B cell (primary cell): ENCODE measurements at regions not wholly inside any gene's neighbourhood (a gene's known extent, or its start where the extent isn't known, plus 50 kb on each side); places are given as distances from the start of the nearest gene placed in this dataset.

Source experiments
- ATAC-seq: fragments of 200-7000 bp; cut with Tn5 transposase; one replicate; pipeline ENCODE4 v1.10.0; 2021; ENCODE audit warnings: low read depth, mild to moderate bottlenecking, moderate number of reproducible peaks, moderate library complexity
- CTCF ChIA-PET: fragments of 350-600 bp; sonication (Branson Sonifier 250); formaldehyde crosslinking; loops from one replicate; lab custom pipeline; 2021; ENCODE audit warnings: antibody characterized with exemption, inconsistent platforms; lab: Charles Lee
- POLR2A ChIA-PET: fragments of 350-600 bp; sonication (Branson Sonifier 250); formaldehyde crosslinking; loops from one replicate; lab custom pipeline; 2021; ENCODE audit warnings: antibody characterized with exemption; lab: Charles Lee
- DNase-seq: peaks from one replicate; pipeline ENCODE4 v3.0.0; 2013
- H2AFZ ChIP-seq: 2 replicates; pipeline ENCODE4 v1.6.1; 2012; ENCODE audit warnings: mild to moderate bottlenecking, low read depth, low read length; ENCODE audit not compliant: insufficient read depth, poor library complexity, severe bottlenecking
- H3K27ac ChIP-seq, 2 donors: 1 replicate in 1 of 2; 2 replicates in 1 of 2; pipeline ENCODE4 v1.5.1; 2012 to 2013; ENCODE audit warnings: low read length in 2 of 2, mild to moderate bottlenecking in 2 of 2, moderate library complexity in 1 of 2
- H3K27me3 ChIP-seq, 4 experiments: fragments of 200-600 bp in 1 of 4; sonication (generic) in 1 of 4; replicated peaks in 1 of 4; 1 replicate in 2 of 4; 2 replicates in 2 of 4; pipeline versions ENCODE4 v1.6.1 to v1.7.0; 2013 to 2016; ENCODE audit warnings: low read length in 3 of 4, mild to moderate bottlenecking in 2 of 4, mixed read lengths in 1 of 4, moderate library complexity in 1 of 4; ENCODE audit not compliant: insufficient read depth in 4 of 4, control insufficient read depth in 3 of 4; ENCODE audit errors: control extremely low read depth in 1 of 4
- H3K36me3 ChIP-seq, 2 experiments: replicated peaks in 1 of 2; 1 replicate in 1 of 2; 2 replicates in 1 of 2; pipeline versions ENCODE4 v1.6.1 to v1.7.1; 2013; ENCODE audit warnings: low read length in 1 of 2; ENCODE audit not compliant: insufficient read depth in 2 of 2, control insufficient read depth in 1 of 2; ENCODE audit errors: control extremely low read depth in 1 of 2, extremely low read depth in 1 of 2
- H3K4me1 ChIP-seq, 2 donors: fragments of 200-600 bp in 1 of 2; sonication (generic) in 1 of 2; 1 replicate in 1 of 2; 2 replicates in 1 of 2; pipeline versions ENCODE4 v1.5.1 to v1.6.1; 2013 to 2017; ENCODE audit warnings: low read length in 2 of 2; ENCODE audit not compliant: control insufficient read depth in 2 of 2, insufficient read depth in 2 of 2
- H3K4me2 ChIP-seq: replicated peaks from 2 replicates; pipeline ENCODE3; 2012; ENCODE audit warnings: mild to moderate bottlenecking, low read depth, low read length; ENCODE audit not compliant: poor library complexity, severe bottlenecking
- H3K4me3 ChIP-seq, 5 experiments: fragments of 200-600 bp in 1 of 5; sonication (generic) in 1 of 5; 1 replicate in 3 of 5; 2 replicates in 2 of 5; pipeline versions ENCODE4 v1.5.1 to v1.7.0; 2011 to 2016; ENCODE audit warnings: low read length in 4 of 5, mild to moderate bottlenecking in 4 of 5, low read depth in 2 of 5, control low read depth in 1 of 5, moderate library complexity in 1 of 5; ENCODE audit not compliant: insufficient read depth in 1 of 5; ENCODE audit errors: control extremely low read depth in 1 of 5, extremely low read depth in 1 of 5
- H3K79me2 ChIP-seq: fragments of 200-600 bp; sonication (generic); one replicate; pipeline ENCODE4 v1.6.0; 2016; ENCODE audit warnings: low read length; ENCODE audit not compliant: control insufficient read depth, insufficient read depth
- H3K9ac ChIP-seq: fragments of 200-600 bp; sonication (generic); 2 replicates; pipeline ENCODE4 v1.6.1; 2017; ENCODE audit warnings: mild to moderate bottlenecking, low read length, moderate library complexity
- H3K9me3 ChIP-seq, 3 donors: one replicate each; pipeline versions ENCODE4 v1.6.1 to v1.7.1; 2013; ENCODE audit warnings: low read length in 2 of 3; ENCODE audit not compliant: control insufficient read depth in 2 of 3, insufficient read depth in 1 of 3; ENCODE audit errors: control extremely low read depth in 1 of 3
- H4K20me1 ChIP-seq: 2 replicates; pipeline ENCODE4 v1.6.0; 2012; ENCODE audit warnings: mild to moderate bottlenecking, low read length; ENCODE audit not compliant: insufficient read depth, control insufficient read depth, poor library complexity, severe bottlenecking
- H3K27ac Mint-ChIP-seq: one replicate; pipeline ENCODE4 v1.8.0; 2021; ENCODE audit warnings: mixed read lengths
- H3K27me3 Mint-ChIP-seq: one replicate; pipeline ENCODE4 v1.8.0; 2021; ENCODE audit warnings: mixed read lengths
- H3K4me1 Mint-ChIP-seq: one replicate; pipeline ENCODE4 v1.8.0; 2021; ENCODE audit warnings: mixed read lengths
- H3K4me3 Mint-ChIP-seq: one replicate; pipeline ENCODE4 v1.8.0; 2021; ENCODE audit warnings: mixed read lengths
- H3K9me3 Mint-ChIP-seq: one replicate; pipeline ENCODE4 v1.8.0; 2022; ENCODE audit warnings: mixed read lengths; ENCODE audit not compliant: insufficient read depth
- CTCF ChIP-seq: fragments of 200-600 bp; IDR thresholded peaks from one replicate; pipeline ENCODE4 v1.8.0; 2022; ENCODE audit warnings: antibody characterized with exemption, mild to moderate bottlenecking
- EZH2 ChIP-seq: IDR thresholded peaks from 2 replicates; pipeline ENCODE4 v1.6.1; 2012; ENCODE audit warnings: borderline replicate concordance, low read depth, mild to moderate bottlenecking, moderate library complexity, low read length; ENCODE audit not compliant: insufficient read depth, poor library complexity, severe bottlenecking
- WGBS: methylation state at CpG from one replicate; pipeline ENCODE4 v1.1.5; 2013; ENCODE audit warnings: missing lambda C conversion rate; ENCODE audit not compliant: insufficient coverage; 5-methylcytosine and 5-hydroxymethylcytosine counted together
- intact Hi-C: fragments of 100-400 bp; cut with micrococcal nuclease; formaldehyde crosslinking; loops from one replicate; pipeline ENCODE4 v1.10.0; 2022

GRCh38 chr12:72094490-72094889 lies 155.8 kb downstream of the TPH2 start:
- POLR2A ChIA-PET: no interaction called here
- peaks cover 0 to 10% (median 7%) of the 10 kb centered on the region in 3 donors for H3K9me3 ChIP-seq
- no peaks in the 10 kb centered on the region for H3K36me3 ChIP-seq
- H3K4me3 Mint-ChIP-seq: no peak overlapping the region
- no peak overlapping the region for H3K4me2 ChIP-seq
- H3K27ac Mint-ChIP-seq: no peak overlapping the region
- ATAC-seq (no peak), DNase-seq (no peak)
- no peak overlapping the region for H3K9ac ChIP-seq
- H3K4me3 ChIP-seq: no peak overlapping the region
- H2AFZ ChIP-seq: no peak overlapping the region
- no peaks in the 10 kb centered on the region for H3K4me1 ChIP-seq
- no peaks in the 10 kb centered on the region for H3K27me3 Mint-ChIP-seq
- H3K27me3 ChIP-seq: no peaks in the 10 kb centered on the region
- H3K79me2 ChIP-seq: no peaks in the 10 kb centered on the region
- H3K27ac ChIP-seq: no peak overlapping the region
- H4K20me1 ChIP-seq: no peaks in the 10 kb centered on the region
- 56% methylated on average over 1 of the region's 2 CpGs for WGBS
- H3K4me1 Mint-ChIP-seq: no peaks in the 10 kb centered on the region
- no peak for TF ChIP-seq CTCF
- no peak for TF ChIP-seq EZH2
- CTCF ChIA-PET: no interaction called here
- peaks cover 4% of the 10 kb centered on the region for H3K9me3 Mint-ChIP-seq
- intact Hi-C loops: no loop called here

GRCh38 chr12:72095025-72095424 lies 156.4 kb downstream of the TPH2 start:
- ATAC-seq: no peak
- no peaks in the 10 kb centered on the region for H4K20me1 ChIP-seq
- peaks cover 4% of the 10 kb centered on the region for H3K9me3 Mint-ChIP-seq
- H3K4me1 ChIP-seq: no peaks in the 10 kb centered on the region
- H3K9ac ChIP-seq: no peak overlapping the region
- no peak overlapping the region for H2AFZ ChIP-seq
- H3K27me3 Mint-ChIP-seq: no peaks in the 10 kb centered on the region
- H3K4me3 ChIP-seq: no peak overlapping the region
- no peaks in the 10 kb centered on the region for H3K79me2 ChIP-seq
- no peaks in the 10 kb centered on the region for H3K4me1 Mint-ChIP-seq
- H3K4me3 Mint-ChIP-seq: no peak overlapping the region
- ChIA-PET CTCF (no interaction called here), POLR2A (no interaction called here)
- H3K27me3 ChIP-seq: no peaks in the 10 kb centered on the region
- H3K27ac Mint-ChIP-seq: no peak overlapping the region
- no CpG with 5 or more reads among the region's 1 CpG for WGBS
- H3K27ac ChIP-seq: no peak overlapping the region
- intact Hi-C loops: no loop called here
- DNase-seq: no peak
- TF ChIP-seq EZH2 (no peak), CTCF (no peak)
- no peaks in the 10 kb centered on the region for H3K36me3 ChIP-seq
- peaks cover 0 to 10% (median 7%) of the 10 kb centered on the region in 3 donors for H3K9me3 ChIP-seq
- H3K4me2 ChIP-seq: no peak overlapping the region
